Kidney tubule cell (primary cell): ENCODE measurements at regions not wholly inside any gene's neighbourhood (a gene's known extent, or its start where the extent isn't known, plus 50 kb on each side); places are given as distances from the start of the nearest gene placed in this dataset.

Experiments
- DNase-seq: peaks from one replicate; pipeline ENCODE4 v3.0.0-alpha.2; 2018; ENCODE audit warnings: low spot score

GRCh38 chr12:123100882-123101281 is 50.0 kb downstream of the PITPNM2 start:
- DNase-seq = no peak

GRCh38 chr12:123100450-123100849 is 50.4 kb downstream of the PITPNM2 start:
- no peak for DNase-seq

DNA sequence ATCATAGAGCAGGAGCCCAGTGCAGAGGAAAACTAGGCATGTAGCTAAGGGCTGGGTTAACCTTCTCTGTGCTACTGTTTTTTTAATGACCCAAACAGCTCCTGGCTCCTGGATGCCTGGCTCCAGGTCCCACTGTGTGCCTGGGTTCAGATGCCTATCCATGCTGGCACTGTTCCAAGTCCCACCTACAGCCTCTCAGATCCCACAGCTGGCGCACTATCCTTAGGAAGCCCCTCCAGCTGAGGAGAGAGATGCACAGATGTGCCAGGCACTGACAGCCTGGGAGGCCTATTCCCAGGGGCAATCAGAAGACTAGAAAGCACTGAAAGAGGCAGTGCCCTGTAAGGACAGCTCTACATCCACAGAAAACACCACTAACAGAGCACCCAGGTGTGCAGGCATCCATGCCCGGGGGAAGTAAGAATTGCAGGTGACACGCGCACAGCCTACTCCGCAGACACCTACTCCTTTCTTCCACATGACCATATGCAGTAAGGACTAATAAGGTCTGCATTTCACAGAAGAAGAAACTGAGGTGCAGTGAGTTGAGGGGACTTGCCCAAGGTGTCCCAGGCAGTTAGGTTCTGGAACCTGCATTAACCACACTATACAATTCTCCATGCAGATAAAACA is 51.2 kb downstream of the PITPNM2 start:
- no peak for DNase-seq

DNA sequence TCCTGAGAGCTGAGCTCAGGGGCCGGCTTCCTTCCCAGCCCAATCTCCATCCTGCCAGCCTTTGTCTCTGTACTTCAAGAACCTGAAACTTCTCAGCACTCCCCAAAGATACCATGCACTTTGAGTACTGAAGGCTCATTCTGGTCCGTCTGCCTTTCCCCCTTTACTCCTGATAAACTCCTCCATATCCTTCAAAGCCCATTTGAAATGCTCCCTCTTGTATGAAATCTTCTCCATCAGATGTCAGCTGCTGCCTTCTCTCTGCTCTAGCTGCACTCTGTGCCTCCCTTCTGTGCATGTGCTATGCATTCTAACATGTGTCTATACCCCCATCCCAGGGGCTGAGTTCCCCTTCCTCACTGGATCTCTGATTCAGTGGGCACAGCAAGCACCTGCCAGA is 52.1 kb downstream of the PITPNM2 start:
- no peak for DNase-seq

DNA sequence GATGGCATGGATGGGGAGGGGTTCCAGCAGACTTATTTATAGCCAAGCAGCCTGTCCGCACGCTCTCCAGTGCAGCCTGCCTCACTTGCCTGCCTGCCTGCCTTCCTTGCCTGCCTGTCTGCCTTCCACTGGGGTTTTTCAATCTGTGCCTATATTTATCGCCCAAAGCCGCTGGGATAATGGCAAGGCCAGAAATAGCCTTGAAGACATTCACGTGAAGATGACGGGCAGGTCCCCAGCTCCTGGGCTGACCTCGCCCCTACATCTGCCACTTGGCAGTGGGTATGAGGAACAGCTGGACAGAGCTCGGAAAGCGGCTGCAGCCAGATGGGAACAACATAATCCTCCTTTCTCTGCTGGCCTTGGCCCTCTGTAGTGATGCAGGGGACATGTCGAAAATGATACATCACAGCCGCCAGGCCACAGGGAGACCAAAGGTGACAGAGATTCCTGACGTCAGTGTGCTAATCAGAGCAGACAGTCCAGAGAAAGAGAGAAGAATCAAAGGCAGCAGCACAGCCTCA is 53.3 kb downstream of the PITPNM2 start:
- no peak for DNase-seq

- no peak for DNase-seq
These were observed 54.1 kb downstream of the PITPNM2 start for GRCh38 chr12:123096741-123097140.

DNA sequence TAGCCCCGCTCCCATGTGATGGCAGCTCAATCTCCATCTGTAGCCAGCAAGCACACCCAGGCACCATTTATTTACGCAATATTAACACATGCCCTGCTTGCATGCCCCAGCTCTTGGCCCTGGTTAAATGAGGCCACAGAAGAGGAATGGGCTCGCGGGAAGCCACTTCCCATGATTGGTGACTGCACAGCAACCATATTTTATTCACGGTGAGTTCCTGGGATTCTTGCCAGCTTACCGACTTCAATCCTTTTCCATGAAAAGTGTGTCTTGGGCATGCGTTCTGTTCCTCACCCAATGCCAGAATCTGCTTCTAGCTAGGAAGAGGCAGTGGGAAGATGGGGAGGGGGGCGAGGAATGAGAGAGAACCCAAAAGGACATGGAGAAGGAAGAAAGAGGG is 54.7 kb downstream of the PITPNM2 start:
- no peak for DNase-seq

DNA sequence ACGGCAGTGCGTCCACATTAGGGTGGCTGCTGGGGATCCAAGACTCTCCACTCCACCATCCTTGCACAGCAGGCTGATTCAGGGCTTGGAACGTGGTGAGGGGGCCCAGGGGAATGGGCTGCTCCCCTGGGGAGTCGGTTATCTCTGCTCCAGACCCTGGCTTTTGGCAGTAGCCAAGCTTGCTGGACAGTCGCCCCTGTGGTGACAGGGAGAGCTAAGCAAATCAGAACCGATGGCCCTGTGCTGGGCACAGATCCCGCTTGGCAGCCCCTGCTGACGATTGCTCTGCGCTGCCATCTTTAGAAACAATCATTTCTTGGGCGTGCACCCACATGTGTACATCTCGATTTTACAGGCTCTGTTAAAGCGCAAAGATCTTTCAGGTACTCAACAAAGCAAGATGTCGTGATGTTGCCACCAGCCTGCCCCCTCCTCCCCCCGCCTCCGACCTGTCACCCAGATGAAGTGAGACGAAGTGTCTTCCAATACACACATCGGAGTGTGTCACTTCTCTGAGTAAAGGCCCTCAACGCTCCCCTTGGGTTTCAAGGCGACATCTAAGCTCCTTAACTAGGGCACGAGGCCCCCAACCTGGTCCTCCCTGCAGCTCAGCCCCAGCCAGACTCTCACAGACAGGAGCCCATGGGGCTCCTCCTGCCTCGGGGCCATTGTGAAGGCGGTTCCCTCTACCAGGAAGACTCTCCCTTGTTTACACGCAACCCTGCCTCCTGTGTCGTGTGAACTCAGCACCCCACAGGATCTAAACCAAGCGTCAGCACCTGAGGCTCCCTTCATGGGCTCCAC is 55.6 kb downstream of the PITPNM2 start:
- no peak for DNase-seq

DNA sequence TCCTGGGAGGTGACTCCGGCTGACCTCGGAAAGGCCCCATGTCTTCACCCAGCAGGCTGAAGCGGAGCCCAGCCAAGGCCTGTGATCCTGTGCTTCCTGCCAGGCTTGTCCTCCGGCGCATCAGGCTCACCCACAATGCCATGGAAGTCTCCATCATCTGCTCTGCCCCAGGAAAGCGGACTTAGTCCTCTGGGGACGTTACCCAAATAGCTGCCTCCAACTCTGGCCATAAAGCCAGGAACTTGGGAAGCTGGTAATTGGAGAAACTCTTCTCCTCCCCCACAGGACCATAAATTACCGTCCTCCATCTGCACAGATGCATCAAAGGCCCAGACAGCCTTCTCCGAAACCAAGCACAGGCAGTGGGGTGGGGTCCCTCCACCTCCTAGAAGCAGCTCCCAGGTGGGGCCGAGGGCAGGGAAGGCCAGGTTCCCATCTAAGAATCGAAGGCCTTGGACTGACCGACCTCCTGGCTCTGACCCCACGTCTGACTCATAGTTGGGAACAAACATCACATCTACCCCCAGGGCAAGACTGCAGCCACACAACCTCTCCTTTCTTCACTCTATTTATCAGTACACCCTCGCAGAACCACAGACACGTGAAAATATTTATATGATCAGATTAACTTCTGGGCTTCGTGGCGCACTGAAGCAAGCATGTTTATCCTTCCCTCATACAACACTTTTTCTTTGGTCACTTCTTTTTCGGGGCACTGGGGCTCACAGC is 56.4 kb downstream of the PITPNM2 start:
- peak; percentile 47 for DNase-seq

DNA sequence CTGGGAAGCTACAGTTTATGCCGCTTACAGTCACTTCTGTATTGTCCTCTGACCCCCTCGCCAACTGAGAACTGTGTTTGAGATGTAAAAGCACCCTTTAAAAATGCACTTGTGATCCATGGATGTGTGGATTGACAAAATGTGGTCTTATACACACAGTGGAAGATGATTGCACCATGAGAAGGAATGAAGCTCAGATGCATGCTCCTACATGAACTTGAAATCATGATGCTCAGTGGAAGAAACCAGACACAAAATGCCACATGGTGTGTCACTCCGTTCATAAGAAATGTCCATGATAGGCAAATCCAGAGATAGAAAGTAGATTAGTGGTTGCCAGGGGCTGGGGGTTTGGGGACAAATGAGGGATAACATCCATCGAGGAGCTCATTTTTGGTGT is 58.0 kb downstream of the PITPNM2 start:
- no peak for DNase-seq

DNA sequence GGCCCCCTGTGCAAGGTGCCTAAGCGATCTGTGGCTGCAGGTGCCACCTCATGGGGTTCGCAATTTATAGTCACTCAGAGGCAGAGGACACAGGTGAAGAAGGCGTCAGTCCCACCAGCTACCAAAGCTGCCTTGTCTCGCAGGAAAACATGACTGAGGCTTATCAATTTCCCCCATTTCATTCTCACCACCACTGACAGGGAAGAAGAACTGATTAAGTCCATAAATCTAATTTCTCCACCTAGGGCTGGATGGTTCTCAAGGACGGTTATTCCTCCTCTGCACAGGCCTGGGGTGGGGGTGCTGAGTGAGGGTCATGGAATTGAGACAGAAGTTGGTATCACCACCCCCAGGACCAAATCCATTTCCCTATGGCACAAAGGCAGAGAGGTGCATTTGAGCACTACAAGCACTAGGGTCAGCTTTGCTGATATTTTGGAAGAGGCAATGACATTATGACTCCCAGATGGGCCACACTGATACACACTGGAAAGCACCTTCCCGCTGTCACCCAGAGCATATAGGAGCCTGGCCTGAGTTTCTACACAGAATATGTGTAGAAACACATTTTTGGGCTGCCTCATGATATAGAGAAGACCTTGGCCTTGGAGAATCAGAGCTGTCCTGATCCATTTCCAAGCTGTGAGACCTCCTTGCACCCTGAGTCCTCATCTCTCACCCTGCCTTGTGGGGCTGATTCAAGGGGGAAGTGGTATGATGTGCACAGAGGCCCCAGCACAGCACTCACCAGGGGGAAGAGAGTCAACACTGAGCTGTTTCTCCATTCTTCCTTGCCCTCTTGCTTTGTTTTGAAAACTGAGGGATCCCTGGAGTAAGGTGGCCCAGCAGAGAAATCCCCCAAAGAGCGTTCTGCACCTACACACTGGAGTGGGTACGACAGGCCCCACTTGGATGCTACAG is 59.4 kb downstream of the PITPNM2 start:
- DNase-seq = no peak

GRCh38 chr12:123089631-123090353 is 61.1 kb downstream of the PITPNM2 start:
- DNase-seq = peak; percentile 98

DNA sequence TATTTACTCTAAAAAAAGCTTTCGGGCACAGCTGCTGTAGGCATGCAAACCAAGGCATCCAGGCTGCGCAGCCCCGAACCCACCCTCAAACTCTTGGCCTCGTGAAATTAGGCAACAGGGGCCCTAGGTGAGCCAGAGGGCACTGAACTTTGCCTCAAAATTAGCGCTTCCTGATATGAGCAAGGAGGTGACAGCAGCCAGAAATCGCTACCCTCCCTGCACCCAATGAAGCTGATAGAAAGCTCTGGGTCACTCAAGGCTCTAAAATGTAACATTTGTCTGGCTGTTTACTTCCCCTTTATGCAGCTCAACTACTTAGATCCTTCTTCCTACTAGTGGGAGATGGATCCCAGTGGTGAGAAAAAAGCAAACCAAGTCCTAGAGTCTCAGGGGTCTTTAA is 61.8 kb downstream of the PITPNM2 start:
- no peak for DNase-seq

DNA sequence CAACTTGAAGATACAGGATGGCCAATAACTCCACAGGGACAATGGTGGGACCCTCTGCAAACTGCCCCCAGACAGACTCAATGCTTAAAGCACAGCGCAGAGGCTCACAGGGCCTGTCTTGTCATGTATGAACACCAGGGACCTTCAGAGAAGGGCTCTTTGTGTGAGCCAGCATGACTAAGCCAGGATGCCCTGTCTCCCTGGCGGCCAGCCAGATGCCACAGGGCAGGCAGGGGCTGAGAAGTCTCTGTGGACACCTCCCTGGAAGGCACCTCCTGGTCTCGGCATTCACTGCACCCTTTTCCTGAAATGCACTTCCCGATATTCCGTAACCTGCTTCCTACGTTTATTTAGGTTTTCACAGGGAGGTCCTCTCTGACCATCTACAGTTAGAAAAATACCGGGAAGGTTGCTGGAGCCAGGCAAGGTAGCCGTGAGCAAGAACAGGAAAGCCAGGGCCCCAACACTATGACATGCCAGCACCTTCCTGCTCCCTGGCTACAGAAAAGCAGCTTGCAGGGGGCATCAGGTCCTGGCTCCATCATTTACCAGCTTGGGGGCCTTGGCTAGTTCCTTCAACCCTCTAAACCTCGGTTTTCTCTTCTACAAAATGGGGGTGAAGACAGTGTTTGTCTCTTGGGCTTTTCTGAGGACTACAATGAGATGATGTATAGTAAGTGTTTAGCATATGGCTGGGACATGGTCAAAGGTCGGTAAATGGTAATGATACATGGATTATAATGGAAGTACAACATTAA is 65.0 kb downstream of the PITPNM2 start:
- peak; percentile 95 for DNase-seq

DNA sequence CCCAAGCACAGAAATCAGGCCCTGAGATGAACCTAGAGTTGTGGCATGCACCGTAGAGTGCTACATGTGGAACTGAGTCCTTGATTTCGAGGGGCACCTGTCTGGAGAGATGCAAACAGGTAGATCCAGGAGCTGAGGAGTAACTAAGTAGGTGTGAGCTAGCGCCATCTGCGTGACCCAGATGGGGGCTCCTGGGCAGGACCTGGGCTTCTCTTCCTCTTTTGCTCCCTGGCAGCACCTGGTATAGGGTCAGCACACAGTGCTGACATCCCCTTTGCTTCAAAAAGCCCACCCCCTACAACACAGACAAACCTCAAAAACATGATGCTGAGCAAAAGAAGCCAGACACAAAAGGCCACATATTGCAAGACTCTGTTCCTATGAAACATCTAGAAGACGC is 65.8 kb downstream of the PITPNM2 start:
- DNase-seq = no peak

DNA sequence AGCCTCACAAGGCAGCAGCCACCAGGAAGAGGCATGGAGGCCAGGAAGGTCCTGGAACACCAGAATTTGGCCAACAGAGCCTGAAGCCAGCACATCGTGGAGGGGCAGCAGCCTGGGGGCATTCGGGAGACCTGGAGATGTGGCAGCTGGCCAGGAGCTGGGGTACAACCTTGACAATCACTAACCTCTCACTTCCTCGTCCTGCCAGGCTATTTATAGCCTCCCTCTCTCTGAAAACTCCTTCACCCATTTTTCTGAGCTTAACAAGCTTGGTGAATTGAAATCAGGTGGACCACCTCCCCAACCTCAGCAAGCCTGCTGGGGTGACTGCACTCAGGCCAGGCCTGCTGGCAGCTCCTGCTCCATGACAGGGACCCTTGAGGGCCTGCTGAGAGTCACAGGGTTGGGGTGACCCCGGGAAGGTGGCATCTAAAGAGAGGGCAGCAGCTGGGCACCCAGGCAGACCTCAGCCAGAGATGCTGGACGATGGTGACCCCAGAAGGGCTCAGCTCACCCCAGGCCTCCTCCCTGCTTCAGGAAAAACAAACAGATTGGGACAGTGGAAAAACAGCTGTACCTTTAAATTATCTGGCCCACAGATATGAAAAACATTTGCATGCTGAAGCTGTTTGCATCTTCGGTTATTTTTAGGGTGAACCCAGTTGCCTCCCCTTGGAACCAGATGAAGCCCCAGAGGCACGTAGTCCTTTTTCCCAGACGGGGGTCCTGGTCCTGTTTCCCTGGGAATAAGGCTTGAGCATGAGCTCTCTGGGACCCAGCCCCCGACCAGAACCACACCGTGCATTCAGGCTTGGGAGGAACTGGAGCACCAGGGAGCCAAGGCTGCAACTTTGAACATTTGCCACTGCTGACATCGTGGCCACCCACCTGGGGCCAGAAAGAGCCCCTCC is 67.0 kb downstream of the PITPNM2 start:
- DNase-seq = no peak

- no peak for DNase-seq
These were observed 70.3 kb downstream of the PITPNM2 start for GRCh38 chr12:123080634-123081033.

GRCh38 chr12:123078531-123079155 is 72.2 kb downstream of the PITPNM2 start:
- no peak for DNase-seq

GRCh38 chr12:123078120-123078465 is 72.8 kb downstream of the PITPNM2 start:
- DNase-seq = no peak
